HEK293 (cell line): ENCODE measurements at regions not wholly inside any gene's neighbourhood (a gene's known extent, or its start where the extent isn't known, plus 50 kb on each side); places are given as distances from the start of the nearest gene placed in this dataset.

ENCODE experiments used
- CTCF ChIA-PET: fragments of 350-600 bp; formaldehyde crosslinking; extraction: SDS; loops from one replicate; lab custom pipeline; 2021; ENCODE audit warnings: antibody characterized with exemption; lab: Yijun Ruan, JAX
- POLR2A ChIA-PET: fragments of 300-600 bp; formaldehyde crosslinking; extraction: SDS; loops from one replicate; lab custom pipeline; 2020; ENCODE audit warnings: antibody characterized with exemption, inconsistent platforms; lab: Yijun Ruan, JAX
- H3K27ac ChIP-seq: fragments of 200-500 bp; sonication (Bioruptor generic); 2 replicates; pipeline ENCODE4 v1.5.1; 2014; ENCODE audit warnings: low read depth, low read length, control low read depth, inconsistent platforms; ENCODE audit errors: extremely low read depth
- H3K36me3 ChIP-seq, 2 experiments: fragments of 200-500 bp in 1 of 2; sonication (Bioruptor generic) in 1 of 2; 1 replicate in 1 of 2; 2 replicates in 1 of 2; pipeline ENCODE4 v1.5.1; 2014 to 2017; ENCODE audit warnings: inconsistent platforms in 2 of 2, low read length in 2 of 2; ENCODE audit not compliant: control insufficient read depth in 2 of 2, insufficient read depth in 1 of 2
- H3K4me1 ChIP-seq: fragments of 200-500 bp; sonication (Bioruptor generic); 2 replicates; pipeline ENCODE4 v1.5.1; 2014; ENCODE audit warnings: mild to moderate bottlenecking, low read length, inconsistent platforms; ENCODE audit not compliant: control insufficient read depth, insufficient read depth
- H3K4me3 ChIP-seq: 2 replicates; pipeline ENCODE4 v1.5.1; 2011; ENCODE audit warnings: low read depth, mild to moderate bottlenecking, control low read depth, low read length, moderate library complexity
- H3K9me3 ChIP-seq: fragments of 200-500 bp; sonication (Bioruptor generic); 2 replicates; pipeline ENCODE4 v1.5.1; 2014; ENCODE audit warnings: low read depth, low read length, inconsistent platforms; ENCODE audit not compliant: control insufficient read depth, insufficient read depth
- GLI4 ChIP-seq: fragments of 450-650 bp; formaldehyde crosslinking; IDR thresholded peaks from 2 replicates; pipeline ENCODE4 v1.5.1; 2016; ENCODE audit warnings: missing biosample characterization, missing genetic modification characterization
- IKZF3 ChIP-seq: fragments of 450-650 bp; IDR thresholded peaks from 2 replicates; pipeline ENCODE4 v1.5.0; 2018; ENCODE audit warnings: missing biosample characterization, mild to moderate bottlenecking, missing genetic modification characterization, moderate library complexity
- KLF9 ChIP-seq: fragments of 450-650 bp; formaldehyde crosslinking; IDR thresholded peaks from 2 replicates; pipeline ENCODE4 v1.5.1; 2016; ENCODE audit warnings: missing biosample characterization, missing genetic modification characterization, low read depth
- PBX3 ChIP-seq: sonication (generic); formaldehyde crosslinking; IDR thresholded peaks from 2 replicates; pipeline ENCODE4 v1.8.1; 2022; ENCODE audit warnings: mild to moderate bottlenecking, moderate library complexity, missing genetic modification reagents
- PRDM6 ChIP-seq: fragments of 450-650 bp; formaldehyde crosslinking; IDR thresholded peaks from 2 replicates; pipeline ENCODE4 v1.5.1; 2017; ENCODE audit warnings: missing biosample characterization, missing genetic modification characterization
- SP2 ChIP-seq: fragments of 450-650 bp; formaldehyde crosslinking; IDR thresholded peaks from 2 replicates; pipeline ENCODE4 v1.5.1; 2016; ENCODE audit warnings: missing biosample characterization, missing genetic modification characterization
- YY1 ChIP-seq: fragments of 450-650 bp; formaldehyde crosslinking; IDR thresholded peaks from 2 replicates; pipeline ENCODE4 v1.5.1; 2018; ENCODE audit warnings: missing biosample characterization, missing genetic modification characterization
- ZBTB26 ChIP-seq: fragments of 450-650 bp; formaldehyde crosslinking; optimal IDR thresholded peaks from 2 replicates; pipeline ENCODE3; 2016; ENCODE audit warnings: missing biosample characterization, mild to moderate bottlenecking, missing genetic modification characterization
- ZBTB44 ChIP-seq: fragments of 450-650 bp; IDR thresholded peaks from 2 replicates; pipeline ENCODE4 v1.5.1; 2018; ENCODE audit warnings: missing biosample characterization, mild to moderate bottlenecking, missing genetic modification characterization
- ZNF10 ChIP-seq: fragments of 450-650 bp; formaldehyde crosslinking; IDR thresholded peaks from 2 replicates; pipeline ENCODE4 v1.5.1; 2017; ENCODE audit warnings: missing biosample characterization, missing genetic modification characterization
- ZNF202 ChIP-seq: fragments of 450-650 bp; formaldehyde crosslinking; IDR thresholded peaks from 2 replicates; pipeline ENCODE4 v1.5.1; 2016; ENCODE audit warnings: missing biosample characterization, missing genetic modification characterization, borderline replicate concordance
- ZNF239 ChIP-seq: fragments of 450-650 bp; formaldehyde crosslinking; IDR thresholded peaks from 2 replicates; pipeline ENCODE4 v1.5.1; 2016; ENCODE audit warnings: missing biosample characterization, missing genetic modification characterization
- ZNF248 ChIP-seq: fragments of 450-650 bp; formaldehyde crosslinking; IDR thresholded peaks from 2 replicates; pipeline ENCODE4 v1.5.1; 2017; ENCODE audit warnings: missing biosample characterization, missing genetic modification characterization
- ZNF302 ChIP-seq: fragments of 450-650 bp; formaldehyde crosslinking; IDR thresholded peaks from 2 replicates; pipeline ENCODE4 v1.5.1; 2016; ENCODE audit warnings: missing biosample characterization, missing genetic modification characterization, low read depth
- ZNF324 ChIP-seq: fragments of 450-650 bp; formaldehyde crosslinking; IDR thresholded peaks from 2 replicates; pipeline ENCODE4 v1.5.1; 2016; ENCODE audit warnings: missing biosample characterization, missing genetic modification characterization
- ZNF391 ChIP-seq: fragments of 450-650 bp; formaldehyde crosslinking; IDR thresholded peaks from 2 replicates; pipeline ENCODE4 v1.5.1; 2016; ENCODE audit warnings: low read depth, missing biosample characterization, missing genetic modification characterization, borderline replicate concordance
- ZNF416 ChIP-seq: fragments of 450-650 bp; formaldehyde crosslinking; IDR thresholded peaks from 2 replicates; pipeline ENCODE4 v1.5.1; 2016; ENCODE audit warnings: missing biosample characterization, missing genetic modification characterization
- ZNF518A ChIP-seq: fragments of 450-650 bp; formaldehyde crosslinking; conservative IDR thresholded peaks from 2 replicates; pipeline ENCODE4 v1.5.1; 2016; ENCODE audit warnings: low read depth, missing biosample characterization, missing genetic modification characterization
- ZNF544 ChIP-seq: fragments of 450-650 bp; formaldehyde crosslinking; IDR thresholded peaks from 2 replicates; pipeline ENCODE4 v1.5.0; 2017; ENCODE audit warnings: missing biosample characterization, missing genetic modification characterization
- ZNF548 ChIP-seq: fragments of 450-650 bp; formaldehyde crosslinking; IDR thresholded peaks from 2 replicates; pipeline ENCODE4 v1.5.1; 2016; ENCODE audit warnings: missing biosample characterization, missing genetic modification characterization
- ZNF707 ChIP-seq: fragments of 450-650 bp; formaldehyde crosslinking; IDR thresholded peaks from 2 replicates; pipeline ENCODE4 v1.5.1; 2016; ENCODE audit warnings: missing biosample characterization, missing genetic modification characterization

GRCh38 chr3:146892041-146892440 lies 286.9 kb upstream of the PLSCR5 start:
- Histone ChIP-seq H3K4me3 (no peak overlapping the region), H3K9me3 (no peaks in the 10 kb centered on the region), H3K27ac (no peak overlapping the region), H3K4me1 (no peaks in the 10 kb centered on the region), H3K36me3 (no peaks in the 10 kb centered on the region)
- POLR2A ChIA-PET, result no interaction called here
- CTCF ChIA-PET, result no interaction called here
- no peak for TF ChIP-seq ZNF548 (tag by site-specific recombination)
- no peak for TF ChIP-seq PRDM6 (tag by site-specific recombination)
- TF ChIP-seq ZNF518A, result no peak
- no peak for TF ChIP-seq ZBTB44 (tag by site-specific recombination)
- no peak for TF ChIP-seq ZNF302 (tag by site-specific recombination)
- TF ChIP-seq GLI4 (tag by site-specific recombination), result no peak
- TF ChIP-seq ZNF248 (tag by site-specific recombination), result no peak
- TF ChIP-seq IKZF3, result no peak
- TF ChIP-seq PBX3 (CRISPR knock-in tag), result no peak
- no peak for TF ChIP-seq ZNF239 (tag by site-specific recombination)
- no peak for TF ChIP-seq ZNF416
- TF ChIP-seq KLF9, result no peak
- TF ChIP-seq ZNF544, result no peak

GRCh38 chr3:146889626-146890025 lies 284.5 kb upstream of the PLSCR5 start:
- H3K9me3 ChIP-seq, result no peaks in the 10 kb centered on the region
- no peaks in the 10 kb centered on the region for H3K4me1 ChIP-seq
- no peak overlapping the region for H3K27ac ChIP-seq
- ChIA-PET POLR2A (no interaction called here), CTCF (no interaction called here)
- no peak overlapping the region for H3K4me3 ChIP-seq
- no peaks in the 10 kb centered on the region for H3K36me3 ChIP-seq
- TF ChIP-seq ZNF324 (tag by site-specific recombination), result no peak
- TF ChIP-seq ZNF707 (tag by site-specific recombination), result no peak
- no peak for TF ChIP-seq ZNF10 (tag by site-specific recombination)
- no peak for TF ChIP-seq ZBTB26
- no peak for TF ChIP-seq KLF9
- TF ChIP-seq ZNF518A, result no peak
- no peak for TF ChIP-seq YY1
- no peak for TF ChIP-seq ZNF202 (tag by site-specific recombination)
- TF ChIP-seq ZNF391, result no peak
- TF ChIP-seq SP2 (tag by site-specific recombination), result no peak
